ENCODE measurements at regions not wholly inside any gene's neighbourhood (a gene's known extent, or its start where the extent isn't known, plus 50 kb on each side); places are given as distances from the start of the nearest gene placed in this dataset.

GRCh38 chr21:35325953-35326352, 276.9 kb upstream of the RUNX1 start:
- Histone ChIP-seq H3K9ac (no peak overlapping the region), H3K36me3 (replicated peaks in 1 of 2; ENCODE audit: control insufficient read depth in 1 of 2, insufficient read depth in 2 of 2, low read length in 1 of 2) (no peaks in the 10 kb centered on the region), H2AFZ (ENCODE audit: low read depth) (no peak overlapping the region), H3K27me3 (ENCODE audit: insufficient read depth) (no peaks in the 10 kb centered on the region), H3K79me2 (ENCODE audit: insufficient read depth) (no peaks in the 10 kb centered on the region), H3K4me3 (ENCODE audit: low read depth in 2 of 2, low read length in 1 of 2) (no peak overlapping the region), H3K4me1 (ENCODE audit: control insufficient read depth in 1 of 2, insufficient read depth in 2 of 2, low read depth in 1 of 2, low read length in 1 of 2) (peaks cover 12 to 24% of the 10 kb centered on the region in 2 experiments; a peak in 2 of 4 replicates), H4K20me1 (ENCODE audit: insufficient read depth) (no peaks in the 10 kb centered on the region), H3F3A (replicated peaks; ENCODE audit: insufficient read depth) (peaks cover 14% of the 10 kb centered on the region), H3K9me3 (no peaks in the 10 kb centered on the region), H3K4me2 (no peak overlapping the region), H3K27ac (ENCODE audit: low read depth in 2 of 2, low read length in 1 of 2) (no peak overlapping the region), H3K9me2 (no peaks in the 10 kb centered on the region)
- no peak for DNase-seq
- TF ChIP-seq YY1 (IDR thresholded peaks at IDR 0.05; ENCODE audit: low read depth) (no peak), GABPA (IDR thresholded peaks at IDR 0.05; ENCODE audit: low read depth) (no peak), ZBTB33 (IDR thresholded peaks at IDR 0.05; ENCODE audit: borderline replicate concordance, low read depth) (no peak), MAX (IDR thresholded peaks at IDR 0.05; ENCODE audit: low read depth) (no peak), CTCF (IDR thresholded peaks at IDR 0.05) (no peak), FOXJ3 (CRISPR knock-in tag; IDR thresholded peaks at IDR 0.05) (no peak), RFX5 (IDR thresholded peaks at IDR 0.05; ENCODE audit: low read length) (no peak), JUND (IDR thresholded peaks at IDR 0.05) (no peak), NFIC (IDR thresholded peaks at IDR 0.05; ENCODE audit: borderline replicate concordance) (no peak), REST (IDR thresholded peaks at IDR 0.05; ENCODE audit: low read depth, low read length) (no peak), USF1 (IDR thresholded peaks at IDR 0.05; ENCODE audit: borderline replicate concordance, low read depth) (no peak), MEF2A (IDR thresholded peaks at IDR 0.05; ENCODE audit: borderline replicate concordance, low read depth) (no peak), MXI1 (IDR thresholded peaks at IDR 0.05; ENCODE audit: low read depth, low read length) (no peak), POLR2AphosphoS5 (IDR thresholded peaks at IDR 0.05; ENCODE audit: low read depth, low read length) (no peak), NRF1 (IDR thresholded peaks at IDR 0.05; ENCODE audit: low read depth, low read length) (no peak), TCF12 (IDR thresholded peaks at IDR 0.05) (no peak), IRF3 (IDR thresholded peaks at IDR 0.05; ENCODE audit: low read depth, low read length) (no peak), RXRA (IDR thresholded peaks at IDR 0.05; ENCODE audit: borderline replicate concordance, low read depth) (no peak)
- TF ChIP-seq, protein P1, sequence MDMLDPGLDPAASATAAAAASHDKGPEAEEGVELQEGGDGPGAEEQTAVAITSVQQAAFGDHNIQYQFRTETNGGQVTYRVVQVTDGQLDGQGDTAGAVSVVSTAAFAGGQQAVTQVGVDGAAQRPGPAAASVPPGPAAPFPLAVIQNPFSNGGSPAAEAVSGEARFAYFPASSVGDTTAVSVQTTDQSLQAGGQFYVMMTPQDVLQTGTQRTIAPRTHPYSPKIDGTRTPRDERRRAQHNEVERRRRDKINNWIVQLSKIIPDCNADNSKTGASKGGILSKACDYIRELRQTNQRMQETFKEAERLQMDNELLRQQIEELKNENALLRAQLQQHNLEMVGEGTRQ (IDR thresholded peaks at IDR 0.05; ENCODE audit: borderline replicate concordance, low read depth, low read length), result no peak
- 81% methylated on average over 2 of the region's 2 CpGs for WGBS (ENCODE audit: low lambda C conversion rate)
- CTCF ChIA-PET, result no interaction called here
- POLR2A ChIA-PET, result no interaction called here

Data from SK-N-SH (cell line).